SK-N-MC (cell line): ENCODE measurements at regions not wholly inside any gene's neighbourhood (a gene's known extent, or its start where the extent isn't known, plus 50 kb on each side); places are given as distances from the start of the nearest gene placed in this dataset.

ENCODE experiments used
- EZH2 ChIP-seq: fragments of 200-600 bp; sonication (generic); IDR thresholded peaks from one replicate; pipeline ENCODE4 v1.6.1; 2017; ENCODE audit warnings: antibody characterized with exemption
- FOXP2 ChIP-seq: optimal IDR thresholded peaks from 2 replicates; pipeline ENCODE3; 2011; ENCODE audit warnings: mild to moderate bottlenecking, moderate library complexity; ENCODE audit not compliant: insufficient read depth; ENCODE audit errors: extremely low read length, control extremely low read depth
- POLR2AphosphoS5 ChIP-seq: IDR thresholded peaks from 2 replicates; pipeline ENCODE4 v1.6.1; 2012; ENCODE audit warnings: mild to moderate bottlenecking, low read depth, low read length, borderline replicate concordance

DNA sequence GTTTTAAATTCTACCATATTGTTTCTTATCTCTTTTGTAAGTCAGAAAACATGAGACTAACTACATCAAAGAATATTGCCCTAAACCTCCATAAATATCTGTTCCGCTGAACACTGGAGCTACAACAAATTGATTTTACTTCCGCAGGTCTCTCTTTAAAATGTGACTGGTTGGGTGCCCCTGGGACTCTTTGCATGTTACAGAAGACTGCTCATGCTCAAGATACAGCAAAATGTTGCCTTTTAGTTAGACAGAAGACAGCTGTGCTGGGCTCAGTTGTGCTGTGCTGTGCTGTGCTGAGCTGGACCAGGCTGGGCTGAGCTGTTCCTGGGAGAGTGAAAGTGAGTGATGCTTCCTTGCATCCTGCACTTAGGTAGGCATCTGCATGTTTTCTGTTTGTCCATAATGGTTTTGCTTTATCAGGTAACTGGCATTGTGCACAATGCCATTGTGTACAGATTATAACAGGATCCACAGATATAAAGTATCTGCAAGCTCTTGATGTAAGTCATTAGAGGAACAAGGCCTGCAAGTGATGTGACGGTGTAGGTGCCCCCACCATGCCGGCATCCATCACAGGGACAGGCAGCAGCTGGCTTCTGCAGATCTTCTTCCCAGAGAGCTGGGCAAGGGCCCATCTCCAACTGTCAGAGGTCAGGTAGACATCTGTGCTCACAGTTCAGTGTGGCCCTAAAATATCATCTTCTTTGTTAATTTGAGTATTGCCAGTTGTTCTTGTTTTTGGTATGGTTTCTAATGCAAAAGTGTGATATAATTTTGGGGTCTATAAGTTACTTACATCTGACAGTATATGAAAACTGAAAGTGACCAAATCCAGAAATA, 972.5 kb upstream of the CELF2 start:
- TF ChIP-seq EZH2: no peak
- TF ChIP-seq POLR2AphosphoS5: no peak
- no peak for TF ChIP-seq FOXP2
